ENCODE measurements at regions not wholly inside any gene's neighbourhood (a gene's known extent, or its start where the extent isn't known, plus 50 kb on each side); places are given as distances from the start of the nearest gene placed in this dataset.

DNA sequence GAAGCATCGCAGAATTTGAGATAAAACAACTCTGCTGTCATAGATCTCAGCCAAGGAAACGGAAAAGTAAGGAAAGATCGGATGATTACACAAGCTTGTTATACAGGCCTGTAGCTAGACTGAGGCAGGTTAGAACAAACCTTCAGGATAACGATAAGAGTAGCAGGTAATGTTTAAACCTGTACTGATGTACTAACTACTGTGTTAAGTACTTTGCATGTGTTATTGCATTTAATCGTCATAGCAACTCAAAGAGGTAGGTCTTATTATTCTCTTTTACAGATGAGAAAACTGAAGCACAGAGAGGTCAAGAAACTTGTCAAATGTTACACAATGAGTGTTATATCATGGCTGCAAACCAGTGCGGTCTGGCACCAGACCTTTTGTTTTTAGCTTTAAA is 352.5 kb downstream of the GPAM start:
- DNase-seq (ENCODE audit: low spot score) = no peak

DNA sequence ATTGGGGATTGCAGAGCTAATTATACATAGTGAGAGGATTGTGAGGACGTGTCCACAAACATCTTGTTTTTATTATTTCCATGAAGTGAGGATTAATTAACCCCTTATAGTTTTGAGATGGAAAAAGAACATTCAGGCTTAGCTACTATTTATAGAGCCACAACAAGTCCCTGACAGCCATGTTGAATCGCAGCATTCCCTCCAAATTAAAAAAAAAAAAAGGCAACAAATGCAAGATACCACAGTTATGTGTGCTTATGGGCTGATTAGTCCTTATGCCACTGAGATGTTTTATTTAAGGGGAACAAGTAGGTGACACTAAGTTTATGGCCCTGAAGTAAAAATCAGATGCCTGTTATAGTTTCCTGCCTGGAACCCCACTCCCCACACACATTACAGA is 350.3 kb downstream of the GPAM start:
- no peak for DNase-seq (ENCODE audit: low spot score)

DNA sequence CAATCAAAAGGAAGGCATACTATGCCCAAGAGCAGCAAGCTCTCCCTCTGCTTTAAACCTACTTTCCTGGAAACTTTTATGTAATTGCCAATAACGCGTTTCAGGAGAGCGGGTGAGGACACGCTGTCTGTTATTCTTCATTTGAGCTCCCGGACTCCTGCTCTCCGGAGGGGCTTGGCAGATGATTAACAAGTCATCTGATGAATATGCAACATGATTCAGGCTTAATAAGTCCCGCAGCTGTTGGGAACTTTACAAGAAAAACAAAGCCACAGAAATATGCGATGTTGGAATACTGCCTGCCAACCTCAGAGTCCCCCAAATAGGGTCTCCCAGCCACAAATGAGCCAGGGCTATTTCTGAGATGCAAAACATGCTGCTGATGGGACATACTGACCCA is 348.0 kb downstream of the GPAM start:
- DNase-seq (ENCODE audit: low spot score) = no peak

DNA sequence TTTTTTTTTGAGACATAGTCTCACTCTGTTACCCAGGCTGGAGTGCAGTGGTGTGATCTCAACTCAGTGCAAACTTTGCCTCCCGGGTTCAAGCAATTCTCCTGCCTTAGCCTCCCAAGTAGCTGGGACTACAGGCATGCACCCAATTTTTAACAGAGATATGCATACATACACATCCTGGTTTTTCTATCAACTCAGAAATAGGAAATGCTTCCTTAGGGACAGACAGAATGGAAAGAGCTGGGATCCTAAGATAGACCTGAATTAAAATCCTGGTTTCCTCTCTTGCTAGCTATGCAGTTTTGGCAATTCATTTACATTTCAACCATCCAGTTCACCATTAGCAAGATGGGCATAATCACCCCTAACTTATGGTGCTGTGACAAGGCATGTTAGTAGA is 347.5 kb downstream of the GPAM start:
- DNase-seq (ENCODE audit: low spot score) = no peak

DNA sequence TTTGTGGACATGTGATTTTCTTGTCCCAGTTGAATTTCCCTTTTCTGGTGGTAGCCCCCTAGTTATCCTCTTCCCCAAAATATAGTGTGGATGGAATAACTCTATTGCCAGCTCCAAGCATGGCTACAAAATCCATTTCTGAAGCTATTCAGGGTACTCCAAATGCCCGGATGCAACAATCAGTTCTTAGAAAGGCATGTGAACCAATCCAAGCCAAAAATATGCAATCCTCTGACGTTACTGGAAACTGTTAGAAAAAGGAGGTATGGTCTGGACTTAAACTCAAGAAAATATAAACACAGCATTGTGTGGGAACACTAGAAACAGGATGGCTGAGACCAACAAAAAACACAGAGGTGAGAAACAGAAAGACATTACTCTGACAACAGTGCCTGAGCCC is 347.0 kb downstream of the GPAM start:
- no peak for DNase-seq (ENCODE audit: low spot score)

DNA sequence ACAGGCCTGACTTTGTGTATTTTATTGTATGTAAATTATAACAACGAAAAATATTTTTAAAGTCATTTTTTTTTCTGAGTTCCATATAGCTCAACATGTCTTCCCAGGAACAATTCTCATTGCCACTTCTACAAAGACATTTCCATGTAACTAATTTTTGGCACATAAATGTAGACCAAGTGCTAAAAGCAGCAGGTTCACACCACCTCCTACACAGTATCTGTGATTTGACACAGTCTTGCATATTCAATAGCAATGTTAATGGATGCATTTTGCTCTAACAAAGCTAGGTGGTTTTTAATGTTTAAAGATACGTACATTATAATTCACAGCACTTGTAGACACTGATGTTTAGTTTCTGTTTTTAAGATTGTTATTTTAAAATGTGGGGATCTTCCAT is 346.5 kb downstream of the GPAM start:
- DNase-seq (ENCODE audit: low spot score) = no peak

DNA sequence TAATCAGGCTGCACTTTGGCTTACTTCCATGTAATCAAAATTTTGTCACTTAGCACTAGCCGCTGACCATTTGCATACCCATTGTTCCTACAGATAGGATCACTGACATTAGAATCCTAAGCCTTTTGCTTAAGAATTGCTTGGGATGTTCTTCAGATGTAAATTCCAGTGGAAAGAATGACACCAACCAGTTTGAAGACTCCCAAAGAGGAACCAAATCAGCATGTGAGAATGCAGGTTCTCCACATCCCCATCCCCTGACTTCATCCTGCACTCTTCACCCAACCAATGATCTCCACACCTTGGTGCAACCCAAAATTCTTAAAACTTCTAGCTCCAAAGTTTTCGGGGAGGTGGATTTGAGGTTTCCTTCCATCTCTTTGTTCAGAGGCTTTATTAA is 345.6 kb downstream of the GPAM start:
- no peak for DNase-seq (ENCODE audit: low spot score)

DNA sequence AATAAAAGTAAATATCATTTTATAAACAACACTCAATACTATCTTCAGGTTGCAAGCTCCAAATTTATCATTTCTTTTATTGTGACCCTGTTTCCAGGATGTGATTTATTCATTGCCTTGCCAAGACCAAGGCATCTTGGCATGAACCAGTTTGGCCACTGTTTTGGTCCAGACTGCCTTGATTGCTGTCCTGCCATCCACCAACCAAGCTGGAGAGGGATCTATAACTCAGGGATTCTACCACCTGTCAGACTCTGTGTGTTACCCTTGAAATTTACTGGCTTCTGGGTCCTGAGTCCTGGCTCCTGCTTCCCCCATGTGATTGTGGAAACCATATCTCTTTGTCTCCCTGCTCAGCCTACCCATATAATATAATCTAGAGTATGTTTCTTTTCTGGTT is 343.0 kb downstream of the GPAM start:
- no peak for DNase-seq (ENCODE audit: low spot score)

DNA sequence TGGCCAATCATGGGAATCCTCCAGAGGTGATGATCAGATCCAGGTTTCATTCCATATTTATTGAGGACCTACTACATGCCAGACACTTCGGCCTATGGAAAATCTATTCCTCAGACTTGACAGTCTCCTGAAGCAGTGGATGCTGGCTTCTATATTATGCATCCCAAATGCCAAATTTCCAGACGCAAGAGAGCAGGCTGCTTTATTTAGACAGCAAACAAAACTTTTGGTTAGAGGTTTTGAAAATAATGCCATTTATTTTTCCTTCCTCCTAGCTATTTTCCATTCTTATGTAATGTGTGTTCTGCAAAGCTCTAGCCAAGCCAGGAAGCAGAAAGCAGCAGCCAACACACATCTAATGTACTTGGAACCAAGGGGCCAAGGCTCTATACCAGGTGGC is 330.8 kb downstream of the GPAM start:
- DNase-seq (ENCODE audit: low spot score) = no peak

DNA sequence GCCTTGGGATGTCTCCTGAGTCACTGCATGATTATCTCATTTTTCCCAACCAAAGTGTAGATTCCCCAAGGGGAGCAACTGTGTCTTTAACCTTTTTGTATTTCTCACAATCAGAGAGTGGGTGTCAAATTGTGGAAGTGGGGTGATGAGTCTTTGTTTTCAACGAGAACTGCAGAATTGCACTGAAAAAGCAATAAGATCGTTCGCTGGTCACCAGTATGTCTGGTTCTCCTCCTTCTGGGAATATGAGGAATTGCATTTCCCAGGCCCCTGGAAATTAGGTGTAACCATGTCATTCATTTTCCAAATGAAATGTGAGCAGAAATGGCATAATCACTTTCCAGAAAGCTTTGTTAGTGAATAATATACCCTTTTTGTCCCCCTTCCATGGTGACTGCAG is 326.9 kb downstream of the GPAM start:
- DNase-seq (ENCODE audit: low spot score) = no peak

DNA sequence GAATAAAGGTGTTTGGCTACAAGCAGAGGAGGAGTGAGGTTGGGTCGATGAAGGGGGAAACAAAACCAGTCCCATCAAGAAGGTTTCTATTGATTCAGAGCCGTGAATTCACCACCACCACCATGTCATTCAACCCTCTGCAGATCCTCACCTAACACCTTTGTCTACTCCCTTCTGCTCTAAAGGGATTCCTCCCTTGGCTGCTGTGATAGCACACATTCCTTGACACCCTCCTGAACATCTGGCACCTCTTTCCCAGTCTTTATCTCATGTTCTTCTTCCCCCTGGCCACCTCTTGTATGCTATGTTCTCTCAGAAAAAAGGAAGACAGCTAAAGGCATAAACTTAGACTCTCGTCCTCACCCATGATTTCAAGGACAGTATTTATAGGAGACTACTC is 318.0 kb downstream of the GPAM start:
- DNase-seq (ENCODE audit: low spot score) = no peak

DNA sequence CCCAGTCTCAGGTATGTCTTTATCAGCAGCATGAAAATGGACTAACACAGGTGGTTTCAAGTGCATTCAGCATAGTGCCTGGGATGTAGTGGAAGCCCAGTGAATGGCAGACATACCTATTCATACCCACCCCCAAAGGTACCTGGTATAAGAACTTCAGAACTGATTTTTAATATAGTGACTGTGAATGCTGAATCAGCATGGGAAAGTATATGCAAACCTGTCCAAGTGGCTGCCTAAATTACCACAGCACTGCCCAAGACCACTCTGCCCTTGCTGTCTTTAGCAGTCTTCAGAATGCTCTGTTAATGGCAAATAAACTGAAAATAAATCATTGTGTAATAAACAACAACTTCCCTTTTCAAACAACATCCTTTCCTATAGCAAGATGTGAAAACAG is 312.1 kb downstream of the GPAM start:
- DNase-seq (ENCODE audit: low spot score) = no peak

DNA sequence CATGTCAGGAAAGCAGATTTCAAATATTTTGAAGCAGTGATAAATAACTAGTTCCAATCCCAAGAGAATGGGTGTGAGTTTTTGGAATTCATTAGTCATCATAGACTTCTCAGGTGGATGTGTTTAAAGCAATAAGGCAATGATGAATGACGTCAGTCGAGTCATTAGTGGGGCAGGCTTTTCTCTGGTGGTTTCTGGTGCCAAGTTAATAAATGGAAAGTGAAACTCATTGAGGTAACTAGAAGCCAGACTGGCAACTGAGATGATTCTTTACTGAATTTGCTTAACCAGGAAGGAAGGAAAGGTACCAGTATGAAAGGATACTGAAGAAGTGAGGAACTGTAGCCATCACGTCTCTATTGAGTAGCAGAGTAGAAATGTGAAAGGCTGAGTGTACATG is 311.0 kb downstream of the GPAM start:
- no peak for DNase-seq (ENCODE audit: low spot score)

DNA sequence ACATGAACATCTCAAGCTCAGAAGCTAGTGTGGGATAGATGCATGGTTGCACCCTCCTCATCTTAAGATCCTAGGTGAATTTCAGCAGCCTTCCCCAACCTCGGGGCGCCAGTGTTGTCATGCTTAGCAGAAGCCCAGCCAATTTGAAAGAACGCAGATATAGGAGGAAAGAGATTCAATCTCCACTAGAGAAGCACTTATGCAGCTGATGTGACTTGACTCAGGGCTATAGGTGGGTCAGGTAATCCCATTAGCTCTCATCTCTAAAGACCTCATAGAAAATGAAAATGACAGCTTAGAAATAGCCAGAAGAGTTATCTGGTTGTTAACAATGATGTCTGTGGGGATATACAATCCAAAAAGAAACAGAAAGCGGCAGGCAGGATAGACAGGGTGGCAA is 310.5 kb downstream of the GPAM start:
- DNase-seq (ENCODE audit: low spot score) = no peak

DNA sequence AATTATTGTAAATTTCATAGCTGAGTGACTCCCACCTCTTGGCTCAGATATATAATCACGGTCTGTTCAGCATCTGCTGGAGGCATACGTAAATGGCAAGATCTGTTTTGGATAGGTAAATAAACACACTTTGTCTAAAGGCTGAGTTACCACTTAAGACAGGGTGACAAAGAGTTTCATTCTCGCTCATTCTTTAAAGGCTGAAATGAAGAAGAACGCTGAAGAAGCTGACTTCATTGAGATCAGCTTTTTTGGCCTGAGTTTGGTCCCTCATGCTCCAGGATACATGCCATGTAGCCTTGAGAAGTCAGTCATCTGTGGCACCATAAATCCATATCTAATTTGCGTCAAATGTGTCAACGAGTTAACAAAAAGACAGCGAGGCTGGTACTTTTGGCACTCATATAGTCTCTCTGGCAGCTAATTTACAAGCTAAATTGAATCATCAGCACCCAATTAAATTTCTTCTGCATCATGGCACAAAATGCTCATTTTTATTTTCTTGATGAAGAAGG is 309.9 kb downstream of the GPAM start:
- no peak for DNase-seq (ENCODE audit: low spot score)

DNA sequence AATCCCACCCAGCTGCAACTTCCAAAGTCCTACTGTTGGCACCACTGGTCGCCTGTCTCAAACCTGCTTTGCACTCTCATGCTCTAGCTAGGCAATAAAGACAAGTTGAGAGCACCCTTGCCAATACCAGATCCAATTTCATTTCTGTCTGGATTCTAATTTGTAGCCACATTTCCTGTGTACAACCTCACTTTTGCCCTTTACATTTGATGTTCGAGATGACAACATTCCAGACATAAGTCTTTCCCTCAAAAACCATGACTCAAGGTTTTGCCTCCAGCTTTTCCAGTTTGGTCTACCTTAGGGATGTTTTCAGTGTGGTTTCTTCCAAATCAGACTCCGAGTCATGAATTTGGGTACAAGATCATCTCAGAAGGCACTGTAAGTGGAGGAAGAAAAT is 309.0 kb downstream of the GPAM start:
- DNase-seq (ENCODE audit: low spot score) = no peak

DNA sequence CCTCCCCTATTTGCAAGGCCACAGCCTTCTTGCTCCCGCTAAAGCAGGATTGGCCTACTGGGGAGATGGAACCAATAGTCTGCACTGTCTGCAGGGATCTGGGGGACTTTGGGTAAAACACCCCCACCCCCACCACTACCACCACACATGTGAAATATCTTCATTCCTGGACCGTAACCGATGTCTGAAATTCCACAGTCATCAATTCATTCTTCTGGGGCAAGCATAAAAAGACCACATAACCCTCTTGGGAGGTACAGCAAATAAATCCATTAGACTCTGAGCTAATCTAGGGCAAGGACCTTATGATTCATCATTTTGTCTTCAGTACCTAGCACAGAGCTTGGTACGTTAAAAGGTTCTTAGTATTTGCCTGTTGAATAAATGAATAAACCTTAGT is 307.8 kb downstream of the GPAM start:
- DNase-seq (ENCODE audit: low spot score) = no peak

DNA sequence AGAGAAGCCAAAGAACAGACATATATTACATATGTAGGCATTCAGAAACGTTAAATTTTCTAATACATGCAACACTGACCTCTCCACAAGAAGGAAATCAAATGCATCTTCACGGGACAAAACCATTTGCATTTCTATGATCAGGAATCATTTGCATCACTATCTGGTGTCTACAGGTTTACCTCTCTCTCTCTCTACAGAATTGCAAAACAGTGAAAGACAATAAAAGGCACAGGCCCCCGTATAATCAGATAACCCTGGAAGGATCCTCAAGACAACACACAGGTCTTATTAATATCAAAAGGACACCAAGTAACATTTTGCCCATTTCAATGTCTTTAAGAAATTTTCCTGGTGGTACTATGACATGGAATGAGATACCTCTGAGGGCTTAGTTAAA is 306.3 kb downstream of the GPAM start:
- no peak for DNase-seq (ENCODE audit: low spot score)

DNA sequence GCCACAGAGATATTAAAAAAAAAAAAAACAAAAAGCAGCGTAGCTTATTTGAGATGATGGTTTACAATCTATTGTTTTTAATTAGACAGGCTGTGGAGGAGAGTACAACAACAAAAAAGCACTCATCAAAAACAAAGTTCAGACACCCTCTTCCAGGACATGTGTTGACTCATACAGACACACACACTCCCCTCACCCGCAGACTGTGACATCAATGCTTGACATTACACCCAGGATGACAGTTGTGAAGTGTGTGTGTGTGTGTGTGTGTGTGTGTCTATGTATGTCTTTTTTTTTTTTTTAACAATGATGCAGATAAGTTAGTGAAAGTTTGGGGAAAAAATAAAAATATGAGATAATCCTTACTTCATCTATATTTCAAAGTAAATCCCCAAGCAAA is 303.6 kb downstream of the GPAM start:
- DNase-seq (ENCODE audit: low spot score) = no peak

DNA sequence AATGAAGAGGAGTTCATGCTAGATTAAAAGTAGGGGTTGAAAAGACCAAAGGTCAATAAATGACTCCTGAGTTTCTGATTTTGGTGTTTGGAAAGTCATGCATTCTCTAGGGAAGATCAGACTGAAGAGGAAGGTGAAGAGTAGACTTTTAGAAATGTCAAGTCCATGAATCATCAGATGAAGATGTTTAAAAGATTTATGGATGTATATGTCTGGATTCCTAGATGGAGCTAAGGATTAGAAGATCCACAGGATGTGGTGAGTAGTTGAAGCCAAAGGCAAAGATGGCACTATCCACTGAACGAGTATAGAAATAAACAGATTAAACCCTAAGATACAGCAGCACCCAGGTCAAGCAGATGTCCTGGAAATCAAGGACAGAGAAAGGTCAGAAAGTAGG is 298.5 kb downstream of the GPAM start:
- DNase-seq (ENCODE audit: low spot score) = no peak

DNA sequence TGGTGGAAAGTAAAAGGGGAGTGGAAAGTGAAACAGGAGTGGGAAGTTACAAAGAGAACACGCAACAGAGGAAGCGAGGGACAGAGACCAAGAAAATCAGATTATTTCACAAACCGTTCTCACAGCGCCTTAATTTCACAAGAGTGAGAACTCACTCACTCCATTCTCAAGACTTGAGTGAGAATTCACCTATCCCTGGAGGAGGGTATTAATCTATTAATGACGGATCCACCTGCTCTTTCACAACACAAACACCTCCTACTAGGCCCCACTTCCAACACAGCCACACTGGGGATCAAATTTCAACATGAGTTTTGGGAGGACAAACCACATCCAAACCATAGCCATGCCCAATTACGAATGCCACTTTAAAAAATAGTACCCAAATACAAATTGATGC is 297.6 kb downstream of the GPAM start:
- no peak for DNase-seq (ENCODE audit: low spot score)

DNA sequence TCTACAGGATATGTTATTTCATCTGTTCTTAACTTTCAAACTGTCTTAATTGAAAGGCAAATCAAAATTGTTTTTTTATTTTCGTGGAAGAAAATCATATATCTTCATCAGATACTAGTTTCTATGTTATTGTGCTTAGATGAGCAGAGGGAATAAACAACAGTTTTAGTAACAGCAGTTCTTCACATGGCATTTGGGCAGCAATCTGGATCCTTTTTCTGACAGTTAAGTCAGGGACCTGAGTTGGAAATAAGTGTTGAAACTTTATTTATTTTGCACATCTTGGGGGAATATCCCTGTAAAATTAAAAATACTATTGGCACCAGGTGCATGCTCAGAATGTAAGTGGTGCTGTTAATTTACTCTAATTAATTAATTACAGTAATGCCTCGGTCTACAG is 296.3 kb downstream of the GPAM start:
- DNase-seq (ENCODE audit: low spot score) = no peak

DNA sequence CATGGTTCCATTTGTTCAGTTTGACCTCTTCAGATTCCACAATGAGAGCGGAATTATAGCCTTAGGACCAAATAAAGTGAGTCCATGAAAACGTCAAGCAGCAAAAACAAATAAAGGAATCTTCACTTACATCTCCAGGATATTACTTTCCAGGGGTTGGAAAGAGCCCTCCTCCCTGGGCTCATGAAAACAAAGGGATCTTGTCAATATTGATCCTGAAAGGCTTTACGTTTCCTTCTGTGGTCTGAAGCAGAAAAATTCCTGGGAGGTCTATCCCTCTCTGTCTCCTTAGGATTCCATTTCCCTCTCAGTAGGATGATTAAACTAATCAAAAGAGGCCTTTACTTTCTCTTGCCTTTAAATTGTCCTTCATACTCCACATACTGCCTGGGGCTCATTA is 293.5 kb downstream of the GPAM start:
- no peak for DNase-seq (ENCODE audit: low spot score)

DNA sequence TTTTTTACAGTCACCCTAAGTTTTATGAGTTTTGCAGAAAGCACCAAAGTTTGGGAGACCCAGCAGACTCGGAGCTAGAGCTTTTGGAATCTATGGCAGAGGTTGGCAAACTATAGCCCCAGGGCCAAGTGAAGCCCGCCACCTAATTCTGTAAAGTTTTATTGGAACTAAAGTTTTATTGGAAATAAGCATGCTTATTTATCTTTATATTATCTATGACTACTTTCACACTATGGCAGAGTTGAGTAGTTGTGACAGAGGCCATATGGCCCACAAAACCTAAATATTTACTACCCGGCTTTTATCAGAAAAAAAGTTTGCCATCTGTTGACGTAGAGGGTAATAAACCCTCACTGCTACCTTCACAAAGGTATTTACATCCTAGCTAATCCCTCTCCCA is 267.6 kb downstream of the GPAM start:
- no peak for DNase-seq (ENCODE audit: low spot score)

DNA sequence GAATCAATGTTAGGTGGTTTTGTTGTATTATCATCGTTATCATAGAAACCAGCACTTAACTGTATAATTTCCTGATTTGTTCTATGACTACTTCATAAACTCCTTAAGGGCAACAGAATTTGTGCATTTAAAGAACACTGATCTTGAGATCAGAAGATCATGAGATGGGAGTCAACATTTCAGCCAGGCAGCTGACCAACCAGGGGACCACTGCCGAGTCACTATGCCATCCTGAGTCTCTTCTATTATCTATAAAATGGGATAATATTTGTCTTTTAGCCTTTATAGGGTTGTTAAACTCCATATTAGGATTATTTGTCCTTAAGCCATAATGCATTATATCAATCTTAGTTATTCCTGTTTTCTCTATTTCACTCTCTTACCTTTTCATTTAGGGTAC is 261.7 kb downstream of the GPAM start:
- DNase-seq (ENCODE audit: low spot score) = no peak

Measured in NAMALWA (cell line).